Liver (tissue), 8 donors: ENCODE measurements at regions not wholly inside any gene's neighbourhood (a gene's known extent, or its start where the extent isn't known, plus 50 kb on each side); places are given as distances from the start of the nearest gene placed in this dataset.

Experiments
- DNase-seq: peaks from one replicate; pipeline ENCODE4 v3.0.0-alpha.2; 2017; ENCODE audit warnings: low spot score
- H3K27ac ChIP-seq, 2 donors: one replicate each; pipeline ENCODE4 v1.7.0; 2013; ENCODE audit warnings: inconsistent platforms in 2 of 2, low read length in 2 of 2, control low read depth in 1 of 2, low read depth in 1 of 2, mild to moderate bottlenecking in 1 of 2
- H3K27me3 ChIP-seq, 4 donors: one replicate each; pipeline versions ENCODE4 v1.6.1 to v1.7.0; 2013; ENCODE audit warnings: low read length in 3 of 4, inconsistent platforms in 1 of 4, mild to moderate bottlenecking in 1 of 4, moderate library complexity in 1 of 4; ENCODE audit not compliant: control insufficient read depth in 4 of 4, insufficient read depth in 4 of 4
- H3K36me3 ChIP-seq, 4 donors: one replicate each; pipeline versions ENCODE4 v1.6.1 to v1.7.0; 2013; ENCODE audit warnings: low read length in 3 of 4, mild to moderate bottlenecking in 3 of 4, low read depth in 1 of 4, moderate library complexity in 1 of 4; ENCODE audit not compliant: control insufficient read depth in 4 of 4, insufficient read depth in 3 of 4
- H3K4me1 ChIP-seq, 4 donors: one replicate each; pipeline versions ENCODE4 v1.6.1 to v1.7.0; 2013; ENCODE audit warnings: low read length in 3 of 4, mild to moderate bottlenecking in 3 of 4, moderate library complexity in 1 of 4; ENCODE audit not compliant: control insufficient read depth in 4 of 4, insufficient read depth in 4 of 4
- H3K4me3 ChIP-seq, 3 donors: one replicate each; pipeline versions ENCODE4 v1.6.1 to v1.7.0; 2013; ENCODE audit warnings: low read length in 3 of 3, control low read depth in 1 of 3, low read depth in 1 of 3, mild to moderate bottlenecking in 1 of 3
- H3K9ac ChIP-seq, 2 donors: one replicate each; pipeline ENCODE4 v1.7.0; 2013; ENCODE audit warnings: low read length in 2 of 2, mild to moderate bottlenecking in 2 of 2, moderate library complexity in 2 of 2, control low read depth in 1 of 2, low read depth in 1 of 2
- H3K9me3 ChIP-seq, 4 donors: one replicate each; pipeline versions ENCODE4 v1.6.1 to v1.7.0; 2013; ENCODE audit warnings: low read length in 3 of 4; ENCODE audit not compliant: control insufficient read depth in 4 of 4
- ATF3 ChIP-seq: IDR thresholded peaks from 2 replicates; pipeline ENCODE4 v1.6.1; 2016; ENCODE audit warnings: antibody characterized with exemption
- EGR1 ChIP-seq, 2 donors: IDR thresholded peaks; 2 replicates each; pipeline ENCODE4 v1.6.1; 2016 to 2018; ENCODE audit warnings: antibody characterized with exemption in 2 of 2, low read depth in 2 of 2
- FOXA1 ChIP-seq: IDR thresholded peaks from 2 replicates; pipeline ENCODE4 v1.6.1; 2016; ENCODE audit warnings: antibody characterized with exemption
- GABPA ChIP-seq, 2 donors: IDR thresholded peaks in 1 of 2; conservative IDR thresholded peaks in 1 of 2; 2 replicates each; pipeline ENCODE4 v1.6.1; 2016; ENCODE audit warnings: antibody characterized with exemption in 2 of 2, mild to moderate bottlenecking in 1 of 2, moderate library complexity in 1 of 2
- HNF4A ChIP-seq, 2 donors: conservative IDR thresholded peaks; 2 replicates each; pipeline ENCODE4 v1.6.1; 2016; ENCODE audit warnings: antibody characterized with exemption in 2 of 2, mild to moderate bottlenecking in 2 of 2
- JUND ChIP-seq, 2 donors: IDR thresholded peaks; 2 replicates each; pipeline ENCODE4 v1.6.1; 2016; ENCODE audit warnings: antibody characterized with exemption in 2 of 2
- MAX ChIP-seq: IDR thresholded peaks from 2 replicates; pipeline ENCODE4 v1.6.1; 2016; ENCODE audit warnings: antibody characterized with exemption
- NR2F2 ChIP-seq: IDR thresholded peaks from 2 replicates; pipeline ENCODE4 v1.6.1; 2016; ENCODE audit warnings: antibody characterized with exemption
- RAD21 ChIP-seq, 2 donors: IDR thresholded peaks; 2 replicates each; pipeline ENCODE4 v1.6.1; 2016; ENCODE audit warnings: antibody characterized with exemption in 2 of 2, mild to moderate bottlenecking in 2 of 2
- SP1 ChIP-seq: IDR thresholded peaks from 2 replicates; pipeline ENCODE4 v1.6.1; 2018; ENCODE audit warnings: antibody characterized with exemption, mild to moderate bottlenecking
- TAF1 ChIP-seq: conservative IDR thresholded peaks from 2 replicates; pipeline ENCODE4 v1.6.1; 2016; ENCODE audit warnings: antibody characterized with exemption, mild to moderate bottlenecking
- YY1 ChIP-seq: IDR thresholded peaks from 2 replicates; pipeline ENCODE4 v1.6.1; 2016; ENCODE audit warnings: antibody characterized with exemption, mild to moderate bottlenecking
- ZBTB33 ChIP-seq: IDR thresholded peaks from 2 replicates; pipeline ENCODE4 v1.6.1; 2016; ENCODE audit warnings: antibody characterized with exemption
- WGBS: extraction: QIAGEN DNeasy Blood & Tissue Kit; methylation state at CpG from one replicate; pipeline ENCODE4 v1.1.7; 2013; 5-methylcytosine and 5-hydroxymethylcytosine counted together
- TF ChIP-seq, protein P1 (sequence below): fragments of 150-350 bp; IDR thresholded peaks from 2 replicates; pipeline ENCODE4 v1.5.1; 2017; ENCODE audit warnings: improper control_type of control experiment, low read depth, low read length; ENCODE audit not compliant: missing input control
- TF ChIP-seq, protein P2 (sequence below): IDR thresholded peaks from 2 replicates; pipeline ENCODE4 v1.6.1; 2016; ENCODE audit warnings: antibody characterized with exemption, mild to moderate bottlenecking
- donor health status: healthy.
- donor health status: healthy.
- donor health status: healthy.
- donor health status: healthy.
- donor health status: healthy.

DNA sequence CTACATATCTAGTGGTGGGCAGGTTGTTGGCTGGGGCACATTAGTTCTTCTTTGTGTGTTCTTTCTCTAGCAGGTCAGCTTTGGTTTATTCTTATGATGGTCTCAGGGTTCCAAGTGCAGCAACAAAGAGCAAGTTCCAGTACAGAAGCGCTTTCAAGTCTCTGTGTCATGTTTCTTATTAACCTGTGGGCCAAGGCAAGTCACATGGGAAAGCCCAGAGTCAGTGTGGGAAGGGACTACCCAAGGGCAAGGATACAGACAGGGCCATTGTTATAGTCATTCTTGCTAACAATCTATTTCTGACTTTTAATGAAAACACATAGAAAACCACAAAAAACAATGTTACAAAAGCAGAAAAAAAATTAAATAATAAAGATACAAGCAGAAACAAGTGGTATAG lies 754.6 kb downstream of the TBC1D22A start:
- TF ChIP-seq MAX (no peak), FOXA1 (no peak), NR2F2 (no peak), JUND (IDR thresholded peaks at IDR 0.05) (no peak), ATF3 (no peak), RAD21 (IDR thresholded peaks at IDR 0.05) (no peak), ZBTB33 (no peak), EGR1 (IDR thresholded peaks at IDR 0.05; ENCODE audit: low read depth in 2 of 2) (no peak), YY1 (no peak), TAF1 (no peak), SP1 (no peak), HNF4A (conservative IDR thresholded peaks at IDR 0.05) (no peak), GABPA (IDR thresholded peaks at IDR 0.05 in 1 of 2, conservative IDR thresholded peaks at IDR 0.05 in 1 of 2) (no peak)
- TF ChIP-seq, protein P1, sequence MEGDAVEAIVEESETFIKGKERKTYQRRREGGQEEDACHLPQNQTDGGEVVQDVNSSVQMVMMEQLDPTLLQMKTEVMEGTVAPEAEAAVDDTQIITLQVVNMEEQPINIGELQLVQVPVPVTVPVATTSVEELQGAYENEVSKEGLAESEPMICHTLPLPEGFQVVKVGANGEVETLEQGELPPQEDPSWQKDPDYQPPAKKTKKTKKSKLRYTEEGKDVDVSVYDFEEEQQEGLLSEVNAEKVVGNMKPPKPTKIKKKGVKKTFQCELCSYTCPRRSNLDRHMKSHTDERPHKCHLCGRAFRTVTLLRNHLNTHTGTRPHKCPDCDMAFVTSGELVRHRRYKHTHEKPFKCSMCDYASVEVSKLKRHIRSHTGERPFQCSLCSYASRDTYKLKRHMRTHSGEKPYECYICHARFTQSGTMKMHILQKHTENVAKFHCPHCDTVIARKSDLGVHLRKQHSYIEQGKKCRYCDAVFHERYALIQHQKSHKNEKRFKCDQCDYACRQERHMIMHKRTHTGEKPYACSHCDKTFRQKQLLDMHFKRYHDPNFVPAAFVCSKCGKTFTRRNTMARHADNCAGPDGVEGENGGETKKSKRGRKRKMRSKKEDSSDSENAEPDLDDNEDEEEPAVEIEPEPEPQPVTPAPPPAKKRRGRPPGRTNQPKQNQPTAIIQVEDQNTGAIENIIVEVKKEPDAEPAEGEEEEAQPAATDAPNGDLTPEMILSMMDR = no peak
- TF ChIP-seq, protein P2, sequence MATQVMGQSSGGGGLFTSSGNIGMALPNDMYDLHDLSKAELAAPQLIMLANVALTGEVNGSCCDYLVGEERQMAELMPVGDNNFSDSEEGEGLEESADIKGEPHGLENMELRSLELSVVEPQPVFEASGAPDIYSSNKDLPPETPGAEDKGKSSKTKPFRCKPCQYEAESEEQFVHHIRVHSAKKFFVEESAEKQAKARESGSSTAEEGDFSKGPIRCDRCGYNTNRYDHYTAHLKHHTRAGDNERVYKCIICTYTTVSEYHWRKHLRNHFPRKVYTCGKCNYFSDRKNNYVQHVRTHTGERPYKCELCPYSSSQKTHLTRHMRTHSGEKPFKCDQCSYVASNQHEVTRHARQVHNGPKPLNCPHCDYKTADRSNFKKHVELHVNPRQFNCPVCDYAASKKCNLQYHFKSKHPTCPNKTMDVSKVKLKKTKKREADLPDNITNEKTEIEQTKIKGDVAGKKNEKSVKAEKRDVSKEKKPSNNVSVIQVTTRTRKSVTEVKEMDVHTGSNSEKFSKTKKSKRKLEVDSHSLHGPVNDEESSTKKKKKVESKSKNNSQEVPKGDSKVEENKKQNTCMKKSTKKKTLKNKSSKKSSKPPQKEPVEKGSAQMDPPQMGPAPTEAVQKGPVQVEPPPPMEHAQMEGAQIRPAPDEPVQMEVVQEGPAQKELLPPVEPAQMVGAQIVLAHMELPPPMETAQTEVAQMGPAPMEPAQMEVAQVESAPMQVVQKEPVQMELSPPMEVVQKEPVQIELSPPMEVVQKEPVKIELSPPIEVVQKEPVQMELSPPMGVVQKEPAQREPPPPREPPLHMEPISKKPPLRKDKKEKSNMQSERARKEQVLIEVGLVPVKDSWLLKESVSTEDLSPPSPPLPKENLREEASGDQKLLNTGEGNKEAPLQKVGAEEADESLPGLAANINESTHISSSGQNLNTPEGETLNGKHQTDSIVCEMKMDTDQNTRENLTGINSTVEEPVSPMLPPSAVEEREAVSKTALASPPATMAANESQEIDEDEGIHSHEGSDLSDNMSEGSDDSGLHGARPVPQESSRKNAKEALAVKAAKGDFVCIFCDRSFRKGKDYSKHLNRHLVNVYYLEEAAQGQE = no peak
- H3K27me3 ChIP-seq = peaks cover 0 to 5% (median 2%) of the 10 kb centered on the region in 4 donors
- no peak overlapping the region for H3K9ac ChIP-seq
- peaks cover 0 to 2% (median 1%) of the 10 kb centered on the region in 4 donors for H3K9me3 ChIP-seq
- DNase-seq = no peak
- H3K4me1 ChIP-seq = no peaks in the 10 kb centered on the region
- WGBS = 58% methylated on average over 1 of the region's 1 CpG
- no peaks in the 10 kb centered on the region for H3K36me3 ChIP-seq
- no peak overlapping the region for H3K4me3 ChIP-seq
- H3K27ac ChIP-seq = no peak overlapping the region
